Stimulated activated effector memory CD8-positive, alpha-beta T cell treated with anti-CD3 and anti-CD28 coated beads, Interleukin-12 subunit alpha, Interleukin-12 subunit beta, amount 100 ng/mL, for 72 hours (primary cell): ENCODE measurements at regions not wholly inside any gene's neighbourhood (a gene's known extent, or its start where the extent isn't known, plus 50 kb on each side); places are given as distances from the start of the nearest gene placed in this dataset.

Experiments
- ATAC-seq: fragments of 150-1000 bp; cut with Tn5 transposase; 2 replicates; pipeline ENCODE4 v1.10.0; 2021
- DNase-seq, 2 donors: peaks; one replicate each; pipeline ENCODE4 v3.0.0; 2021 to 2022; ENCODE audit warnings: low spot score in 2 of 2
- H3K27ac Mint-ChIP-seq: one replicate; pipeline ENCODE4 v1.8.0; 2022; ENCODE audit warnings: mild to moderate bottlenecking, mixed read lengths
- H3K36me3 Mint-ChIP-seq: one replicate; pipeline ENCODE4 v1.8.0; 2022; ENCODE audit warnings: mild to moderate bottlenecking, mixed read lengths
- H3K4me1 Mint-ChIP-seq: one replicate; pipeline ENCODE4 v1.8.0; 2022; ENCODE audit warnings: mixed read lengths
- H3K4me3 Mint-ChIP-seq: one replicate; pipeline ENCODE4 v1.8.0; 2022; ENCODE audit warnings: mild to moderate bottlenecking, mixed read lengths
- H3K9me3 Mint-ChIP-seq: one replicate; pipeline ENCODE4 v1.8.0; 2022; ENCODE audit warnings: mixed read lengths

GRCh38 chr11:112457532-112457931 is 196.9 kb upstream of the PLET1 start:
- DNase-seq (no peak), ATAC-seq (no peak)
- no peaks in the 10 kb centered on the region for H3K9me3 Mint-ChIP-seq
- no peak overlapping the region for H3K4me3 Mint-ChIP-seq
- no peaks in the 10 kb centered on the region for H3K36me3 Mint-ChIP-seq
- H3K27ac Mint-ChIP-seq: no peak overlapping the region
- no peaks in the 10 kb centered on the region for H3K4me1 Mint-ChIP-seq

GRCh38 chr11:112459001-112459400 is 198.3 kb upstream of the PLET1 start:
- peak overlapping the region; percentile 6 for H3K4me3 Mint-ChIP-seq

GRCh38 chr11:112460141-112460540 is 199.5 kb upstream of the PLET1 start:
- DNase-seq: no peak
- Mint-ChIP-seq H3K4me3 (no peak overlapping the region), H3K9me3 (no peaks in the 10 kb centered on the region), H3K27ac (no peak overlapping the region), H3K36me3 (no peaks in the 10 kb centered on the region), H3K4me1 (no peaks in the 10 kb centered on the region)
- ATAC-seq: no peak

More at GRCh38 chr11:112459001-112459400, 198.3 kb upstream of the PLET1 start:
- no peak for DNase-seq
- H3K27ac Mint-ChIP-seq: no peak overlapping the region
- ATAC-seq: no peak
- H3K36me3 Mint-ChIP-seq: no peaks in the 10 kb centered on the region
- no peaks in the 10 kb centered on the region for H3K9me3 Mint-ChIP-seq
- no peaks in the 10 kb centered on the region for H3K4me1 Mint-ChIP-seq

DNA sequence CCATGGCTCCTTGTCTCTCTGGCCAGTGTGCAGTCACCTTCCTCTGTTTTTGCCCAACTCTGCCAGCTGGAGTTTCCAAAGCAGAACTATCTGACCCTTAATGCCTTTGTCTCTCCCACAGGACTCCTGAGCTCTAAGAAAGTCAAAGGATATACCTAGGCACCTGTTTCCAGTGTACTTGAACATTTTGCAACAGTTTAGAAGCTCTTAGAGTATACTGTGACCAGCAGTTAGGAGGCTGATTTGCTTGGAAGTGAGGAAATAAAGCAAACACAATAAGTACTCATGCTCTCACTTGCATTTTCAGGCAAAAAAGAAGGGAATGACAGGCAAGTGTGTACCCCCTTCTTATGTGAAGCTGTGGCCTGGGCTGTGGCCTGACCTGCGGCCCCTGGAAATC is 204.3 kb upstream of the PLET1 start:
- Mint-ChIP-seq H3K4me1 (no peaks in the 10 kb centered on the region), H3K27ac (no peak overlapping the region), H3K9me3 (no peaks in the 10 kb centered on the region), H3K4me3 (no peak overlapping the region), H3K36me3 (no peaks in the 10 kb centered on the region)
- ATAC-seq (no peak), DNase-seq (no peak)

- Mint-ChIP-seq H3K4me1 (no peaks in the 10 kb centered on the region), H3K4me3 (no peak overlapping the region), H3K27ac (no peak overlapping the region), H3K9me3 (no peaks in the 10 kb centered on the region), H3K36me3 (no peaks in the 10 kb centered on the region)
- DNase-seq (no peak), ATAC-seq (no peak)
These were observed 204.9 kb upstream of the PLET1 start for GRCh38 chr11:112465433-112466024.

- H3K36me3 Mint-ChIP-seq: no peaks in the 10 kb centered on the region
- DNase-seq (no peak), ATAC-seq (no peak)
- no peak overlapping the region for H3K27ac Mint-ChIP-seq
- no peak overlapping the region for H3K4me3 Mint-ChIP-seq
- H3K9me3 Mint-ChIP-seq: no peaks in the 10 kb centered on the region
- no peaks in the 10 kb centered on the region for H3K4me1 Mint-ChIP-seq
These were observed 207.1 kb upstream of the PLET1 start for GRCh38 chr11:112467721-112468120.

DNA sequence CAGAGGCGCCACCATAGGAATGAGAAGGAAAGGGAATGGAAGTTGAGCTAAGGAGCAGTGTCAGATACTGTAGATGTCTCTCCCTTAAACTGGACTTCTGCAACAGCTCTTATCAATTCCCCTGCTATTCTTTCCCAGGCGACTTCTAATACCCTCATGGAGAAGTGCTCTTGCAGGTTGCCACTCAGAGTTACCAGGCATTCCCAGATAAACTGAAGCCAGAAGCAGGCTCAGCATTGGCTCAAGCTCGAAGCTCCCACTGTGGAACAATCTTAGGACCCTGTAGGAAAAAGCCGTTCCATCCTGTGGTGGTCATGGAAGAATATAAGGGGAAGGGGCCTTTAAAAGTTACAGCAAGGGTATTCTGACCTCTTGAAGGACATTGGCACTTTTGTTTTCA is 208.7 kb upstream of the PLET1 start:
- no peak for ATAC-seq
- H3K4me3 Mint-ChIP-seq: no peak overlapping the region
- H3K4me1 Mint-ChIP-seq: no peaks in the 10 kb centered on the region
- DNase-seq: no peak
- H3K9me3 Mint-ChIP-seq: no peaks in the 10 kb centered on the region
- H3K27ac Mint-ChIP-seq: no peak overlapping the region
- H3K36me3 Mint-ChIP-seq: no peaks in the 10 kb centered on the region

DNA sequence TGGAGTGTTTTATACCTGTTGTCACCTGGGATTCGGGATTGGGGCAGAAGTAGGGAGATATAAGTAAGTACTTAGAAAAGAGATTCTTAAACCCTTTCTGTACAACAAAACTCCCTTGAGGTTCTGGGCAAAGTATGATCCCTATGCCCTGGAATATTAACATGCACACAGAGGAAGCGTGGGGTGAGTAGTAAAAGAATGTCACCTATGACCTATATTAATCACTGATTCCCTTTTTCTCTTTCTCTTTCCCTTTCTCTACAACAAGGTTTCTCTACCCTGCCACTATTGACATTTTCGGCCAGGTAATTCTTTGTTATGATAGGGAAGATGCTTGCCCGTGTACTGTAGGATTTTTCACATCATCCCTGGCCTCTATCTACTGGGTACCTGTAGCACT is 209.7 kb upstream of the PLET1 start:
- Mint-ChIP-seq H3K9me3 (no peaks in the 10 kb centered on the region), H3K4me1 (no peaks in the 10 kb centered on the region), H3K27ac (no peak overlapping the region)

GRCh38 chr11:112471731-112472130 is 211.1 kb upstream of the PLET1 start:
- Mint-ChIP-seq H3K9me3 (no peaks in the 10 kb centered on the region), H3K4me1 (no peaks in the 10 kb centered on the region), H3K4me3 (no peak overlapping the region), H3K36me3 (no peaks in the 10 kb centered on the region), H3K27ac (no peak overlapping the region)
- ATAC-seq (no peak), DNase-seq (no peak)

More for the DNA sequence above, 209.7 kb upstream of the PLET1 start:
- Mint-ChIP-seq H3K4me3 (no peak overlapping the region), H3K36me3 (no peaks in the 10 kb centered on the region)
- no peak for DNase-seq
- ATAC-seq: no peak

DNA sequence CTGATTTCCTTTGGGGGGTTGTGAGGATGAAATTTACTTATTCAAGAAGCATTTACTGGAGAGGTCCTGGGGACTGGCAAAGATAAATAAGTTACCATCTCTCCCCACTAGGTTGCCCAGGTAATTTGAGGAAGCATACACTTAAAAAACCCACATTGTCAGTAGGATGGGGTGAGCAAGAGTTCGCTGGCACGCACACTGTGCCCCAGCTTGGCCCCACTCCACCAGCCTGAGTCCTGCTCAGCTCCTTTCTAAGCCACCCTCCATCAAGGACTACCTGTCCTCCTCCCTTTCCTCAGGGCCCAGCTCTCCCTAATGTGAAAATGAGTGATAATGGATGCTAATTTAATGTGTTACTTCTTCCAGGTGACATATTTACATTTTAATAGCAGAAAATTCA is 216.5 kb upstream of the PLET1 start:
- no peak overlapping the region for H3K4me3 Mint-ChIP-seq
- H3K4me1 Mint-ChIP-seq: no peaks in the 10 kb centered on the region
- ATAC-seq (no peak), DNase-seq (no peak)
- H3K27ac Mint-ChIP-seq: no peak overlapping the region
- H3K9me3 Mint-ChIP-seq: no peaks in the 10 kb centered on the region
- H3K36me3 Mint-ChIP-seq: no peaks in the 10 kb centered on the region

DNA sequence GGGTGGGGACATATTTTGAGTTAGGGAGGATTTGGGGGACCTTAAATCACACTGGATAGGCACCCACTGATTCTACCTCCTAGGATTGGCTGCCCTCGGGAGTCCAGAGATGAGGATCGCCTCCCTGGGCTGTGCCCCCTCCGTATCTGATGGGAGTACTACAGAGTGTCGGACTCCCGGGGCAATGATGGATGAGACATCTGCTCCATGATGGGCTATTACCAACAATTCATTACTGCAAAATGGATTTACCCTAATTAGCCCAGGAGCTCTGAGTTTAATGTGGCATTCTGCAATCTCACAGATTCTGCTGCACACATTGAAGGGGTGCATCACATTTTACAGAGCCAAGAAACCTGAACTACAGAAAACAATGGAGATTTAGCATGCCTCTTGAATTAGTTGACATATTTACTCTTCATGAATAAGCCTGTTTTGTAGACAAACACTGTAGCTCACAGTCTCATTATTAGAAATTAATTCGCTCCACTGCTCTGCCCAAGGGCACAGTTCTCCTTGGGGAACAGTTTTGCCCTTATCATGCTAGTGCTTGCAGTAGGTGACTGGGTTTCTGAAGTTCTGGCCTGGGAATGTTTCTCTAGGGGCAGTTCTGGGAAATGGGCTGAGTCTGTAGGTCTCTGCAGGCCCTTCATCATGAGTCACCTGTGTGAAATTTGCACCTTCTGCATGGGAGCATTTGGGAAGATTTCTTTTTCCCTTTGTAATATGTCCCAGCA is 217.1 kb upstream of the PLET1 start:
- no peaks in the 10 kb centered on the region for H3K4me1 Mint-ChIP-seq
- no peak for ATAC-seq
- H3K4me3 Mint-ChIP-seq: no peak overlapping the region
- H3K27ac Mint-ChIP-seq: no peak overlapping the region
- peak in 1 of 2 donors; percentile 3 for DNase-seq
- H3K9me3 Mint-ChIP-seq: no peaks in the 10 kb centered on the region
- H3K36me3 Mint-ChIP-seq: no peaks in the 10 kb centered on the region

DNA sequence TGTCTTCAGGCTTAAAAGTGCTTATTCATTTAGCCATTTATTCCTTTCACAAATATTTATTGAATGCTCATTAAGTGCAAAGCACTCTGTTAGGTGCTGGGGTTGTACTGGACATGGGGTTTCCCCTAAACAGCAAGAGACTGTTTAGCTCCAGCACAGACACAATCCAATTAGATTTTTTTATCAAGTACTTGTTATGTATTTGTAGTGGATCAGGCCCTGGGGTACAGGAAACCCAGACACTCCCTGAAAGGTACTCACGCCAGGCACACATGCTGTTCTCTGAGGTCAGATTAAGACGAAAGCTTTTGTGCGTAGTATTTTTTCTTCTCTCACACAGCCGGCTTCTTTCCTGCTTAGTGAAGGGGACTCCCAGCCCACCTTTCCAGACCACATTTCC is 218.1 kb upstream of the PLET1 start:
- Mint-ChIP-seq H3K4me1 (no peaks in the 10 kb centered on the region), H3K27ac (no peak overlapping the region), H3K9me3 (no peaks in the 10 kb centered on the region), H3K4me3 (no peak overlapping the region), H3K36me3 (no peaks in the 10 kb centered on the region)
- ATAC-seq (no peak), DNase-seq (peak in 1 of 2 donors; percentile 8)

GRCh38 chr11:112481431-112481830 is 220.8 kb upstream of the PLET1 start:
- ATAC-seq: no peak
- peak in 1 of 2 donors; percentile 3 for DNase-seq
- no peaks in the 10 kb centered on the region for H3K36me3 Mint-ChIP-seq
- H3K9me3 Mint-ChIP-seq: no peaks in the 10 kb centered on the region
- no peak overlapping the region for H3K4me3 Mint-ChIP-seq
- H3K27ac Mint-ChIP-seq: no peak overlapping the region
- no peaks in the 10 kb centered on the region for H3K4me1 Mint-ChIP-seq

DNA sequence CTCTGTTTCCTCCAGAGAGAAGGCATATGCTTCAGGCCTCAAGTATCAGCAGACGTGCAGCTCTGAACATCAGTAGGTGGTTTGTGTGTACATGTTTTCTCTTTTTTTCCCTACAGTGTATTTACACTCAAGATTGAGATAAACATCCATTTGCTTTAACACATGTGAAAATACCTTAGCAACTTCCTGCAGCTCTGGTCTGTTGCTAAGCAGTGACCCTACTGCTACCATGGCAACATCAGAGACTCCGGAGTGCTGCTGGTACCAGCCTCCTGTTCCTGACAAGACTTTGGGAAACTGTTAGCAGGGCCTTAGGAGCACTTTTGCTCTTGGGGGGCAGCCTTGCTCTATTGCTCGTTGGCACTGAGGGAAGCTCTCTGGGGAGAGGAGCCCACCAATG is 221.2 kb upstream of the PLET1 start:
- no peaks in the 10 kb centered on the region for H3K9me3 Mint-ChIP-seq
- H3K27ac Mint-ChIP-seq: no peak overlapping the region
- no peaks in the 10 kb centered on the region for H3K36me3 Mint-ChIP-seq
- no peaks in the 10 kb centered on the region for H3K4me1 Mint-ChIP-seq
- ATAC-seq (no peak), DNase-seq (peak in 1 of 2 donors; percentile 33)
- no peak overlapping the region for H3K4me3 Mint-ChIP-seq

DNA sequence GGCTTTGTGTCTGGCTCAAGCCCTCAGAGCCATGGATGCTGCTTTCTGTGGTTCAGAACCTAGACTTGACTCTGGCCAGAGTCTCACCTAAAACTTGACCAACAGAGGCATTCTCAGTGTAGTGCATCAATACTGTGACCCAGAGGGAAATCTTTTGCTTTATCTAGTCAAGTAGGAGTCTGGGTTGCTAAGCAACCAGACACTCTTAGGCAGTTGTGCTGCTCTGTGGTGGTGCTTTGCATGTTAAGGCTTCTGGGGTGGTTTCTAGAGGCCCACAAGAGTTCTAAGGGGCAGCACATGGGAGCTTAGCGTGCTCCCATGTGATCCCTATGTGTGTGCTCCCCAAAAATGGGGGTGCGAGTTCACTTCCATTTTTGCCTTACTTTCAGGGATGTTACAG is 224.6 kb upstream of the PLET1 start:
- ATAC-seq (no peak), DNase-seq (no peak)
- Mint-ChIP-seq H3K36me3 (no peaks in the 10 kb centered on the region), H3K4me1 (no peaks in the 10 kb centered on the region), H3K27ac (no peak overlapping the region), H3K4me3 (no peak overlapping the region), H3K9me3 (no peaks in the 10 kb centered on the region)

GRCh38 chr11:112497826-112498225 is 237.2 kb upstream of the PLET1 start:
- Mint-ChIP-seq H3K4me3 (no peak overlapping the region), H3K4me1 (no peaks in the 10 kb centered on the region), H3K36me3 (no peaks in the 10 kb centered on the region), H3K27ac (no peak overlapping the region), H3K9me3 (no peaks in the 10 kb centered on the region)
- ATAC-seq (no peak), DNase-seq (no peak)
